ENCODE measurements at regions not wholly inside any gene's neighbourhood (a gene's known extent, or its start where the extent isn't known, plus 50 kb on each side); places are given as distances from the start of the nearest gene placed in this dataset.

- no peak overlapping the region for H3K4me3 ChIP-seq (ENCODE audit: low read depth, low read length)
- DNase-seq (ENCODE audit: low read depth) = no peak
- TF ChIP-seq CTCF (IDR thresholded peaks at IDR 0.05; ENCODE audit: insufficient read depth, low read depth, low read length) = no peak
These were observed 330.5 kb downstream of the KCNS3 start for GRCh38 chr2:18208956-18209355.

- no peak for TF ChIP-seq CTCF (IDR thresholded peaks at IDR 0.05; ENCODE audit: insufficient read depth, low read depth, low read length)
- no peak overlapping the region for H3K4me3 ChIP-seq (ENCODE audit: low read depth, low read length)
- no peak for DNase-seq (ENCODE audit: low read depth)
These were observed 322.3 kb downstream of the KCNS3 start for GRCh38 chr2:18200771-18201170.

GRCh38 chr2:18198677-18199076, 320.2 kb downstream of the KCNS3 start:
- H3K4me3 ChIP-seq (ENCODE audit: low read depth, low read length) = no peak overlapping the region
- DNase-seq (ENCODE audit: low read depth) = no peak
- TF ChIP-seq CTCF (IDR thresholded peaks at IDR 0.05; ENCODE audit: insufficient read depth, low read depth, low read length) = no peak

- no peak overlapping the region for H3K4me3 ChIP-seq (ENCODE audit: low read depth, low read length)
- TF ChIP-seq CTCF (IDR thresholded peaks at IDR 0.05; ENCODE audit: insufficient read depth, low read depth, low read length) = no peak
- DNase-seq (ENCODE audit: low read depth) = no peak
These were observed 315.7 kb downstream of the KCNS3 start for GRCh38 chr2:18194161-18194560.

- no peak for TF ChIP-seq CTCF (IDR thresholded peaks at IDR 0.05; ENCODE audit: insufficient read depth, low read depth, low read length)
- H3K4me3 ChIP-seq (ENCODE audit: low read depth, low read length) = no peak overlapping the region
- no peak for DNase-seq (ENCODE audit: low read depth)
These were observed 308.5 kb downstream of the KCNS3 start for GRCh38 chr2:18186816-18187613.

GRCh38 chr2:18182861-18183260, 304.4 kb downstream of the KCNS3 start:
- no peak overlapping the region for H3K4me3 ChIP-seq (ENCODE audit: low read depth, low read length)
- no peak for TF ChIP-seq CTCF (IDR thresholded peaks at IDR 0.05; ENCODE audit: insufficient read depth, low read depth, low read length)
- DNase-seq (ENCODE audit: low read depth) = no peak

GRCh38 chr2:18180912-18181311, 302.4 kb downstream of the KCNS3 start:
- DNase-seq (ENCODE audit: low read depth) = no peak
- no peak for TF ChIP-seq CTCF (IDR thresholded peaks at IDR 0.05; ENCODE audit: insufficient read depth, low read depth, low read length)
- no peak overlapping the region for H3K4me3 ChIP-seq (ENCODE audit: low read depth, low read length)

Data from fibroblast of villous mesenchyme (primary cell).